GM18508 (cell line): ENCODE measurements at regions not wholly inside any gene's neighbourhood (a gene's known extent, or its start where the extent isn't known, plus 50 kb on each side); places are given as distances from the start of the nearest gene placed in this dataset.

Experiments used
- ATAC-seq: cut with Tn5 transposase; IDR thresholded peaks from one replicate; pipeline ENCODE4 v1.9.1; 2021; ENCODE audit warnings: moderate number of reproducible peaks; ENCODE audit not compliant: insufficient read depth, unreplicated experiment

DNA sequence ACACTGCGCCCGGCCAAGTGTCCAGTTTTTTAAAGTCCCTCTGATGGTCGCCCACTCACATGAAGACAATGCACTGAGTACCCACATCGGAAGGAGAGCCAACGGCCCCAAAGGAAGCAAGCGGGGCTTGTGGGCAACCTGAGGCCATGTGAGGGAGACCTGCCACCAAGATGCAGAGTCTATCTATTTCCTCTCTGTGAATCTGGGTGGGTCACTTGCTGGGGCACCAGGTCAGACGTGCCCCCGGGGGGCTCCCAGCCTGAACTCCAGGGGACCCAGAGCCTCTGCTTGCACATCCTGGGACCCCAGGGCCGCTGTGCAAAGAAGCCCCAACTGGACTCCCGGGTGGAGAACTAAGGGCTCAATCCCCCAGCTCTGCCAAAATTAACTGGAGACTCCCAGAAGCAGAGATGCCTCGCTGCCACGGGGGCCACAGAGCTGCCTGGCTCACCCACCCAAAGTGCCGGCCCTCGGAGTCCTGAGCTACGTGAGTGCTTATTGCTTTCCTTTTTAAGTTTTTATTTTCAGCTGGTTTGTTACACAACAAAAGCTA, 106.4 kb downstream of the BRD1 start:
- ATAC-seq, result no peak

DNA sequence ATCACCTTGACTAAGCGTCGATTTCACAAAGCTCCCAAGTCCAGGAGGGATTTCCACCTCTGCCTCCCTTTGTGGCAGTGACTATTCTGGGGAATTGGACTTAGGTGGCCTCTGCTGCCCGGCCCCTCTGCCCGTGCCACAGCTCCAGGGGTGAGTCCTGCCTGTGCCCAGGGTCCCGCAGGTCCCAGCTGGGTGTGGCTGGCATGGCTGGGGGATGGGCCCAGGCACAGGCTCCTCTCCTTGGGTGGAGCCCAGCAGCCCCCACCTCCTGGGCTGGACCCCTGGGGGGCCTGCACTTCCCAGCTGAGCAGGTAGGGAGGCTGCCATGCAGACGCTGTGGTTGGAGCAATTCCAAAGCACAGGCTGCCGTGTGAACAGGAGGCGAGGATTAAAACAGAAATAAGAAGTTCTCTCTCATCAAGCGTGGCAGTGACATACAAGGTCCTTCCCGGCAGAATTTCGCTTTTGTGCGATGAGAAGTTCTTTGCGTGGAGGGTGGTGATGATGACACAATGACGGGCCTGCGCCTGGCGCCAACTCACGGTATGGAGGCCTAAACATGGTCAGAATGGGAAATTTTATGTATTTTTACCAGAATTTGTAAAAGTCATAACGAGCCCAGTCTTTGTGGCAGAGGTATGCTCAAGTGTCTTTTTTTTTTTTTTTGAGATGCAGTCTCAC, 107.3 kb downstream of the BRD1 start:
- no peak for ATAC-seq

DNA sequence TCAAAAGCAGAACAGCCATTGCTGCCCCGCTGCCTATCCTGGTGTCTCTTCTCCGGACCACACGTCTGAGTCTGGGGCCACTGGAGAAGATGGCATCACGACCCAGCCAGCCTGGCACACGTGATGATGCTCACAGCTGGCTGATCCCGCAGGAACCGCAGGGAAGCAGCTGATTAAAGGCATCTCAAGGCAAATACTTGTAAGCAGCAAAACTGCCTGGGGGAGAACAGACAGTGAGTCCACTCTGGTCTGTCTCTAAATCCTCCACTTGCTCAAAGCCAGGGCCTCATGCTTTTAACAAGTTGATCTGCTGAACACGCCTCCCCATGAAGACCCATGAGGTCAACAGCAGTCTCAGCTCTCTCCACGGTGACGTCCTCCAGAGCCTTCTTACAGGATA, 108.6 kb downstream of the BRD1 start:
- no peak for ATAC-seq

DNA sequence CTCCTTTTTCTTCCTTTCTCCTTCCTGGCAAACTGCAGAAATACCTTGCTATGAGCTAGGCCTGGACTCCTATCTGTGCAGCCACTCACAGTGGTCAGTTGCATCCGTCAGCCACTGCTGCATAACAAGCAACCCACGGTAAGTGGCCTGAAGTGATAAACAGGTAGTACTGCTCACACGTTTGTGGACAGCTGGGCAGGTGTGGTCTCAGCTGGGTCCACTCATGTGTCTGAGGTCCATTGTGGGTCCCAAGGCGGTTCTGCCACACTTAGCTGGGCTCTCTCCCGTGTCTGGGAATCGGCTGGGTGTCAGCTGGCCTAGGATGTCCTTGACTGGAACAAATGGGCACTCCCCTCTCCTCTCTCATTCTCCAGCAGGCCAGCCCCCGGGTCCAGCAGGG, 109.3 kb downstream of the BRD1 start:
- ATAC-seq, result no peak

DNA sequence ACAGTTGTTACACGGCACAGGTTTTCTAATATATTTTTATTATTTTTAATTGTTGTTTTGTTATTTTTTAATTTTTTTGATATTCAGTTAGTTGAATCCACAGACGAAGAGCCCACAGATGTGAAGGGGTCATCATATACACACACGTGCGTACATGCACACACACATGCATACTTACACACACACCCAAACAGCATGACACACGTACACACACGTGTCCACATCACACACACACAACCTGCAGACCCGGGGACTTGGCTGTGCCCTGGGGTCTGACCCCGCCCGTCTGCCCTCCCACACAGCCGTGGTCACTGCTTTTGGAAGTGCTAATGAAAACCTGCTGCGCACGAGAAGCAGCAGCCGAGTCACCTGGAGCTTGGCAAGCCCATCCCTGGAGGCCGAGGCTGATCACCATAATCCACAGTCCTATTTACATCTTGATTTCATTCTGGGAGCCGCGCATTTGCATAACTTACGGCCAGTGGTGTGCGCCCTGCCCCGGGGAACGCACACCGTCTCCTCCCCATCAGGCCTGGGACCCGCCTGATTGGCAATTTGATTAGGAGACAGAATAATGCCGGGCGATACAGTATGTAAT, 110.3 kb downstream of the BRD1 start:
- no peak for ATAC-seq

DNA sequence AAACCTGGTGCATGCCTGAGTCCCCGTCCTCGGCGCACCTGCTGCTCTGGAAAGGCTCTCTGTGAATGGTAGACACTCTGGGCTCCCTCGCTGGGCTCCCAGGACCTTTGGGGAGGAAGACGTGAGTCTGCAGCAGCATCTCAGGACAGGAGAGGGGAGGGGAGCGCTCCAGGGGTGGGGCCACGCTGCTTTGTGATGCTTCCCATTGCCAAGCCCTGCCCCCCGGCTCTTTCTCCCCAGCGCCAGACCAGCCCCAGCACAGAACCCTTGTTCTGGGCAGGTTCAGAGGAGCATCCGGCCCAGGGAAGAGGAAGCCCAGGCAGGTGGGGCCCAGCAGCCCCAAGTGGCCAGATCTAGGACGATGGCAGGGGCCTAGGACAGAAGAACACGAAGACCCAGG, 111.2 kb downstream of the BRD1 start:
- ATAC-seq, result no peak

DNA sequence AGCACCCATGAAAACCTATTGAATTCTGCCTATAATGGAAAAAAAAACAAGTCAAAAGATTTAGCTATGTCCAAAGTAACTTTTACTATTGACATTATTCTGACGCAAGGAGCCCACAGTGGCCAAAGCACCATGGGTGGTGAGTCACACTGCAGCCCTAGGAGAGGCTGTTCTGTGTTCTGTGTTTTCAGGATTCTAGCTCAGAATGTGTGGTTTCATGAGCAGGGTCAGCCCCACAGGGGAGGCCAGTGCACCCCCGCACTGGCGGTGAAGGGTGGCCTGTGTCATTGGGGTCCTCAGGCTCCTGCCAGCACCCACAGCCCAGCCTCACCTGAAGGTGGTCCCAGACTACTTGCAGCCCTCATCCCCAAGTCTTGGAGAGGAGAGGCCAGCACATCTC, 112.2 kb downstream of the BRD1 start:
- ATAC-seq, result no peak

DNA sequence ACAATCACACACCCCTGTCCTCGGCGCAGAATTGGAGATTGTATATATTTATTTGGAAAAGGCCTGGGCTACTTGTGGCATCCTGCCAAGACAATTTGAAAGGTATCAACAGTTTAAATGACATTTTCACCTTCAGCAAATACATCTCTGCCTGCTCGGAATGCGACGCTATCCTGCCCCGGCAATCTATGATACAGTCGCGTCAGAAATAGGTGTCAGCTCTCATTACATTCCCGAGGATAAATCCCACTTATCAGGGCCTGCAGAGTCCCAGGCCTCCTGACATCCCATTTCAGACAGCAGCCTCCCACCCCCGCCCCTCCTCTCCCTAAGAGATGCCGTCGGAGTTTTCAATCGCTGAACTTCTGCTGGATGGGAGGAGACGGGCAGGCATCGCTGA, 114.7 kb downstream of the BRD1 start:
- no peak for ATAC-seq

DNA sequence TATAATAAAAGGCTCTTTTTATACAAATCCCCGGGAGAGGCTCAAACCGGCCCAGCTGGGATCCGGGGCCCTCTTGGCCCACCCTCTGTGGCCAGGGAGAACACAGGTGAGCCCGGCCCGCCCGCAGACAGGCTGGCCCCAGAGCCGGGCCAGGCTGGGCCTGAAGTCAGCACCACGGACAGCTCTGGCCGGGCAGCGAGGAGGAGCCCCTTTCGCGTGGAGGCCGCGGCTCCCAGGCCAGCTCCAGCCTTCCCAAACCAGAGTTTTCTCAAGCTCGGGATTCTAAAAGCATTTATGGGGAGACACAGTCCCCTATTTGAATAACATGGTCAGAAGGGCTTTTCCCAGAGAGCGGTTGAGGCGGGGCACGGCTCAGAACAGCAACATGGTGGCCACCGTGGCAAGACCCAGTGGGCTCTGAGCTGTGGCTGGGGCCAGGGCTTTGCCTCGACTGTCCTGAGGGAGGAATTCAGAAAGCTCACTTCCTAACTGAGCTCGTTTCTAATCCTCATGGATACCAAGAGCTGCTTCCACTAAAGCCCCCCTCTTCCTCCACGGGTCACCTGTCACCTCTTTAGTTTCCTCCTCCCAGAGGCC, 115.4 kb downstream of the BRD1 start:
- ATAC-seq, result no peak

DNA sequence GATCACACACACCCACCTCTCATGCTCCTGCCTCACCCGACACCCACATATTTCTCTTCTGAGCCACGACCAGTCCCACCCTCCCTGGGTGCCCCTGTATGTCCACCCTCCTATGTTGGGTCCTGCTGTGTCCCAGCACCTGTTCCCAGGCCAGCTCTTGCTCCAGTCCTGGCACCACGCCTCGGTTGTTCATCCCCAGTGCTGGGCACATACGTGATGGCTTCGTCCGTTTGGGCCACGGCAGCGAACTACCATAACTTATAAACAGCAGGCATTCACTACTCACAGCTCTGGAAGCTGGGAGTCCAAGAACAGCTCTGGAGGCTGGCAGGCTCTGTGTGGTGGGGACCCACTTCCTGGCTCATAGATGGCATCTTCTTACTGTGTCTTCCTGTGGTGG, 116.9 kb downstream of the BRD1 start:
- ATAC-seq, result no peak

DNA sequence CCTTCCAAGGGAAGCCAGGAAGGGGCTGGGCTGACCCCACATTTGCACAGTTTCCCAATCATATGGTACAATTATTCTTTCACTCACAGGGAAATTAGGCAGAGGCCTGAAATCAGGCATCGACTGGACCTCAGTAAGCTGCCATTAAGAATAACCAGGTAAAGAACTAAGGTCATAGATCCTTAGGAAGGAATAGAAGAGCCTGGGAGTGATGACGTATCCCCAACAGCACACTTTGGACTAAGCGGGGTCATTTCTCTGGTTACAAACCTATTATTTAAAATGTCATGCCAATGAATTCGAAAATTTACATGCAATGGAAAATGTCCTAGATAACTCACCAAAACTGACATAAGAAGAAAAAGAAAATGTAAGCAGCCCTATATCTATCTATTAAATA, 118.2 kb downstream of the BRD1 start:
- no peak for ATAC-seq

DNA sequence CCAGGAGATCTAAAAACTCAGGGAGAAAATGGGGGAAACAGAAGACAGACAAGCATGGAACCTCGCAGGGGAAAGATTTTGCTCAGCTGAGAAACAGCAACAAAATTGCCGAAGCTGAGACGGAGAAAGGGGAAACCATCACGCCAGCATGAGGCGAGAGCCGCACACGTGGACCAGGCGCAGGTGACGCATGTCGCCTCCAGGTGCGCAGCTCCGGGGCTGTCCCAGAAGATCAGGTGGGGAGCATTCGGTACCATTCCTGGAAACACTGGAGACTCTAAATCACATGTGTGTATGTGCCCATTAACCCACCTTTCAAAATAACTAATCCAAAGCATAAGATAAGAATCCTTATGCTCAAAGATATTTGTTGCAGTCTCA, 121.7 kb downstream of the BRD1 start:
- ATAC-seq, result no peak

DNA sequence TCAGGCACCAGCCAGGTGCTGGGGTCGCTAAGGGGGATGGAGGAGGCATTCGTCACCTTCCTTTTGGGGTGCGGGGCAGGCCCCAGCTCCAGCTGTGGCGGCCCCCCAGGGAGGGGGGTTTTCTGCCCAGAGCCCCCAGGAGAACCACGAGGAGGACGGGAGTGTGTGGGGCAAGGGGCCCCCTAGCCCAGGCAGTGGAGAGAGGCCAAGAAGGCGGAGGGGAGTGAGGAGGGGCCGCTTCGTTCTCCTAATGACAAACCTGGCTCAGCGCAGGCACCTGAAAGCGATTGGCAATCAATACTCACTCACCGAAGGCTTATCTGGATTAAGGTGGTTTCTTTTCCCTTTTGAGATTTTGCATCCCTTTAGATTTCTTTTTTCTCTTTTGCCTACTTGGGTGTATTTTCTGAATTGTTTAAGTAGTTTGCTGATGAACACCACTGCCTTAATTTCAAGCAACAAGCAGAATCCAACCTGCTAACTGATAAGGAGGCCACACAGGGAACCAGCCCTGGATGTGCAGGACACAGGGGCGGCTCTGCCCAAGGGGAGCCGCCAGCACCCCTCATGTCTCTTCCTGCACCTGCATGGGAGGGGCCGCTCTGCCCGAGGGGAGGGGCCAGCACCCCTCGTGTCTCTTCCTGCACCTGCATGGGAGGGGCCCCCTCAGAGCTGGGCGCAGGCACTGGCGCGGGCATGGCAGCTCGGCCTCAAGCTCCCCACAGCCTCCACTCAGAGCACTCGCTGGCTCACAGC, 122.3 kb downstream of the BRD1 start:
- no peak for ATAC-seq

DNA sequence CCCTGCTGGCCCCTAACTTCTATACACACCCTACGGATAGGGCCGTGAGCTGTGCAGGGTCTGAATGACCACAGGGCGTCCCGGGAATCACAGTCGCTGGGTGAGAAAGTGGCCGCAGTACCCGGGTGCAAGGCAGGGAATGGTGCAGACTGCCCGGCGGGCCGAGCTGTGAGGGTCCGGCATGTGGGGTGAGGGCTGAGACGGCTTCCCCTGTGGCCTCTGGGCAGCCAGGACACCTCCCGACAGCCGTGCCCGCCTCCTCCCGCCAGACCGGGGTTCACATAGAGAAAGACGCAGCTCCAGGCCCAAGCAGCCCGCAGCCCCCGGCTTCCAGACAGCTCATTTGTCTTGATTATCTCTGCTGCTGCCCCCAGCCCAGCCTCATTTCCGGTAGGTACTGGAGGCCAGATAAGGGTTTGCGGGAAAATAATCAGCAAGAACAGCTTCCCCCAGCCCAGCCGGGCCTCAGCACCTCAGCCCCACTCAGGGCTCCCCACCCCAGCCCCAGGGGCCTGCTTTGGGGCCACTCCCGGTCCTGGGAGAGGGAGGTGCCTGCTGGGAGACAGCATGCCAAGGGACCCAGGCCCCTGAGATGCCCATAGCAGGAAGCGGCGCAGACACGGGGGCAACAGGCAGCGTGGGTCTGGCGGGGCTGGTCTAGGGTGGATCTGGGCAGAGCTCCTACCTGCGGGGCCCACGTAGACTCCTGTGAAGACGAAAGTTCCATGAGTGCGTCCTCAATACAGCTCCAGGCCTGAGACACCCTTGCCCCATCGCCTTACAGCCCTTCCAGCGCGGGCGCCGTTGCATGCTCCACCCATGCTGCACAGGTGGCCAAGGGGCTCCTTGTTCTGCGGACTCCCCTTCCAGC, 123.1 kb downstream of the BRD1 start:
- ATAC-seq, result no peak

DNA sequence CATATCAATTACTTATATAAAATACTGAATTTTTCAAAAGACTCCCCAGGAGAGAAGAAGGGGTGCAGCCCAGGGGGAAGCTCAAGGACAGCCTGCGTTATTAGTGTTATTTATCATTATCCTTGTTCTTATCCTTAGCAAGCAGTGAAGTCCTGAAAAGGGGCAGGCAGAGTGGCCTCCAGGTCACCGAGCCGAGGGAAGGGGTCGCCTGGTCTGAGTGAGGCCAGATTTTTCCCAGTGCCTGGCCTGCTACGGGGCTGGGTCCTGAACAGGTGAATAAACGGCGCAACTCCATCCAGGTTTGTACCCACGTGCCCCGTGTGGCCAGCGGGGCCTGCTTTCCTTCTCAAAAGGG, 123.7 kb downstream of the BRD1 start:
- ATAC-seq, result no peak

DNA sequence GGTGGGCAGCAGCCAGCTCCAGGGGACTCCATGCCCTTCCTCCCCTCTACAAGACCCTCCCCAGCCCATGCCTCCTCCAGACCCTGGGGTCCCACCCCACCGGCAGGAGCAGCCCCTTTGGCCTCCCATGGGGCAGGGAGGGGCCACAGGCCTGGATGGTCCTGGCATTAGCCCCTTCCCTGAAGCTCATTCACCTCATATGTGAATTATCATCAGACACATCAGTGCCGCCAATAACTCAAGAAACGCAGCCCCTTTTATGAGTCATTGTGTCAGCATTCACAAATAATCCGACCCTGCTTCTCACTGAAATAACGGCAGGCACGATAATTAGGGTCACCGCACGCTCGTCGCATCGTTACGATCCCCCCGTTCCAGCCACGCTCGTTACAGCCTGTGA, 124.2 kb downstream of the BRD1 start:
- ATAC-seq, result no peak

DNA sequence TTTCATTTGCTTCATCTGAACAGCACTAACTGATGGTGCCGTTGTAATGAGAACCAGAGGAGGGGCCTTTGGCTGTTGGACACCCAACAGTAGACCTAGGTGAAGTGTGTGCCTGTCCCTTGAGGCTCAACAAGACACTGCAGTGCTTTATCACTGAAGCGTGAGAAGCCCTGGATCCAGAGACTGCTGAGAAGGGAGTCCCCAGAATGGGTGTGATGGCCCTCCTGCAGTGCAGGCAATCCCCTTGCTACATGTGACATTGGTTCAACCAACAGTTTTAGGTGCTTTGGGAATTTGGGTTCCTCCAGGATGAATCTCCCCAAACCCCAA, 125.6 kb downstream of the BRD1 start:
- ATAC-seq, result no peak

DNA sequence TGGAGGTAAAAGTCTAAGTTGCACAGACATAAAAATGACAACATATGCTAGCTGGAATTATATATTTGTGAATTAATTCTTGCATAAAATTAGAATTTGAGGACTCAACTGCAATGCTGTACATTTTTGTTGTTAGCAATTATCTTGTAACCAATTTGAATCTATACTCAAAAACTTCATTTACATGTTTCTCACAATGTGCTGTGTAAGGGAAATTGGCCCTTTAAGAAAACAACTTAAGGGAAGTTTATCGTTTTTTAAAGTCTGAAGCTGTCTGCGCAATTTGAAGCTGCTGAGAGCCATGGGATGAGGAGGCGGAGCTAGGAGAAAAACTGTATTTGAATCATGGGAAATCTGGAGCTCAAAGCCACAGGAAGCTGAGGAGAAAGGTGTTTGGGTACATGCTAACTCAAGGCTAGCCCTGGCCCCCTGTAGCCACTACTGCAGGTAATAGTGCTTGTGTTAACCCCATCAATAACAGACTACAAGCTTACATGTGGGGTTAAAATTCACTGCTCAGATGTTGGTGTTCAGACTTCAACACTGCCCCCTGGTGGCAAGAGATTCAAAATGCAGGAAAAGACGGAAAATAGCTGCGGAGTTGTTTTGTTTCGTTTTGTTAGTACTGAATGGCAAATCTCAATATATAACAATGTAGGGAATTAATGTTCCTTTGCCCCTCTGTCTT, 126.1 kb downstream of the BRD1 start:
- ATAC-seq, result no peak

DNA sequence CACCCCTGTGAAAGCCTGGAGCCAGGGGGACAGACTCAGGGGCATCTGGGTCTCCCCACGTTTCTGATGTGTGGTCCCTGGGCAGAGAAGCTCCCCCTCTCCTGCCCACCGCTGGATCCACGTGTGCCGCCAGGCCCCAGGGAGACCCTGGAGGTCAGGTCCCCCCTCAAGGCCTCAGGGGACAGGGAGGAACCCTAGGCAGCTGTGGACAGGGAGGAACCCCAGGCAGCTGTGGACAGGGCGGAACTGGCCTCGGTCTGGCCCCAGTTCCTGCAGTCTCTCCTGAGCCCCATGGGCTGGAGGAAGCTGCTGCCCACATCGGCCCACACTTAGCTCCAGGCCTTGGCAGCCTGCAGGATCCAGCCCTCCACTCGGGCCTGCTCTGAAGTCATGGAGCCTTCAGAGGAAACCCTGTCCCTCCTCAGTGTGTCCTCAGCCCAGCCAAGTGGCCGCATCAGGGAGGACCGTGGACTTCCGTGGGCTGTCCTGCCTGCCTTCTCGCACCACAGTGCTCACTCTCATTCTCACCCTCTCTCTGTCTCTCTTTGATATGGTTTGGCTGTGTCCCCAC, 127.7 kb downstream of the BRD1 start:
- no peak for ATAC-seq

DNA sequence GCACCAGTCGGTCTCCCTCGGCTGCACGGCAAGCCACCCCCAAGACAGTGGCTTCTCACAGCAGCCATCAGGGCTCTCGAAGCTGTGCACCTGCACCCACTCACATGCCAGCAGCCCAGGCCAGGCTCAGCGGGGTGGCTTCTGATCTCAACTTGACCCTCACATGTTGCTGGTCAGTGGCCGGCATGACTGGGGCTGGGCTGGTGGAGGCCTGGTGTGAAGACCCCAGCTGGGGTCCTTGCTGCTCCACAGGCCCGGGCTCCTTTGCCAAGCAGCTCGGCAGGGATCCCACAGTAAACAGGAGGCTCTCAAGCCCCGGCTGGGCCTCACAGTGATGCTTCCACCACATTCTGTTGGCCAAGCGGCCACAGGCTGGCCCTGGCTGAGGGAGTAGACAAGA, 128.2 kb downstream of the BRD1 start:
- ATAC-seq, result no peak
